GM19397 (cell line): ENCODE measurements at regions not wholly inside any gene's neighbourhood (a gene's known extent, or its start where the extent isn't known, plus 50 kb on each side); places are given as distances from the start of the nearest gene placed in this dataset.
"Not testable (repeated sequence)": the region's sequence is repeated elsewhere in the genome, so short reads cannot be mapped to it uniquely, and the experiment has no call there.

Source experiments
- ATAC-seq: cut with Tn5 transposase; IDR thresholded peaks from one replicate; pipeline ENCODE4 v1.9.1; 2021; ENCODE audit warnings: mild to moderate bottlenecking, moderate library complexity; ENCODE audit not compliant: unreplicated experiment

DNA sequence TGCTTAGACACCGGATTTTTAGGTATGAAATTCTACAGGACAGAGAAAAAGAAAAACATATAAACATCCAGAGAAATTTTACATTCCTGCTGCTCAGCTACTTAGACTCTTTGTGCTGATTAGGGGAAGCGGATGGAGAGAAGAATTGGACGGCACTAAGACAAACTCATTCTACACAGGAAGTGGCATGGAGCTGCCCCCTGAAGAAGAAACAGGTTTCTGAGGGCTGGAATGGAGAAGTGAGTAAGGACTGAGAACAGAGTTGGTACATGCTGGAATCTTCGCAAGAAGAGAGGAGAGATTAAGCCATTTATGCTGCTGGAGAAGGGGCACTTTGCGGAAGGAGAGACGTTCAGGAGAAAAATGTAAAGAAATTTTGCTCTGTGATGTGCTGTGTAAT, 253.0 kb upstream of the ERBB4 start:
- ATAC-seq: no peak

GRCh38 chr2:212786088-212786487, 247.5 kb upstream of the ERBB4 start:
- not testable (repeated sequence) for ATAC-seq

DNA sequence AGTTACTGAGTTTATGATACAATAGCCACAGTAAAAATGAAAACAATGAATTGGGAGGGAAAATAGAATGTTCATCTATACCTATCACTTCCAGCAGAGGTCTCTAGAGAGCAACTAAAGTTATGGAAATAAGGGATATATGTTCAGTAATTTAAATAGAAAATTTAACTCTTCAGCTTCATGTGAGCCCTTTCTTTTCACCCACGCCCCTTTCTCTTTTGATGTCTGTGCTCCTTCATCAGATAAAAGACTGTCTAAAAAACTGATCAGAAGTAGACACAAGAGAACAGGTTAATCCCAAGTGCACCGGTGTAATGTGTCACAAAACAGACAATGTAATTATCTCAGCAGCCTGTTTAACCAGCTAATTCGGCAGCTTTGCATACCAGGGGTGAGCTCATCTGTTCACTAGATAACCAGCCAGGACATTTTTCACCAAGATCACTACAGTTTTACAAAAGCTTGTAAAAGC, 238.5 kb upstream of the ERBB4 start:
- ATAC-seq: peak; percentile 62

- no peak for ATAC-seq
Measured at GRCh38 chr2:212773808-212774339, 235.3 kb upstream of the ERBB4 start.

- no peak for ATAC-seq
Measured at GRCh38 chr2:212770240-212770639, 231.6 kb upstream of the ERBB4 start.

- no peak for ATAC-seq
Measured at GRCh38 chr2:212766921-212767320, 228.3 kb upstream of the ERBB4 start.

- ATAC-seq: no peak
Measured at GRCh38 chr2:212752730-212753351, 214.2 kb upstream of the ERBB4 start.

DNA sequence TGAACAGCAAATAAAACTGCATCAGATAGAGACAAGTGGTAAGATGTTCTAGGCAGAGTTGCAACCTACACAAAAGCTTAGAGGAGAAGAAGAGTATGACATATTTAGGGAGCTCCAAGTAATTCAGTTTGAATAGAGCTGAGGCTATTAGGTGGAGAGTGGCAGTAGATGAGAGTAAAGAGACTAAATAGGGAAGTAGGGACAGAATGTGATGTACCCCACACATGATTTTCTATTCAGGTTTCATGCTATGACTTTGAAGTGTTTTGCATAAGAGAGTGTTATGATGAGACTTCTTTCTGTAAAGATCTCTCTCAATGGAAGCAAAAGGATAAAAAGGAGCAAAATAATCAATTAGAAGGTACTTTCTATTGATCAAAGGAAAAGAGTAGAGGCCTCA, 206.8 kb upstream of the ERBB4 start:
- peak; percentile 83 for ATAC-seq

DNA sequence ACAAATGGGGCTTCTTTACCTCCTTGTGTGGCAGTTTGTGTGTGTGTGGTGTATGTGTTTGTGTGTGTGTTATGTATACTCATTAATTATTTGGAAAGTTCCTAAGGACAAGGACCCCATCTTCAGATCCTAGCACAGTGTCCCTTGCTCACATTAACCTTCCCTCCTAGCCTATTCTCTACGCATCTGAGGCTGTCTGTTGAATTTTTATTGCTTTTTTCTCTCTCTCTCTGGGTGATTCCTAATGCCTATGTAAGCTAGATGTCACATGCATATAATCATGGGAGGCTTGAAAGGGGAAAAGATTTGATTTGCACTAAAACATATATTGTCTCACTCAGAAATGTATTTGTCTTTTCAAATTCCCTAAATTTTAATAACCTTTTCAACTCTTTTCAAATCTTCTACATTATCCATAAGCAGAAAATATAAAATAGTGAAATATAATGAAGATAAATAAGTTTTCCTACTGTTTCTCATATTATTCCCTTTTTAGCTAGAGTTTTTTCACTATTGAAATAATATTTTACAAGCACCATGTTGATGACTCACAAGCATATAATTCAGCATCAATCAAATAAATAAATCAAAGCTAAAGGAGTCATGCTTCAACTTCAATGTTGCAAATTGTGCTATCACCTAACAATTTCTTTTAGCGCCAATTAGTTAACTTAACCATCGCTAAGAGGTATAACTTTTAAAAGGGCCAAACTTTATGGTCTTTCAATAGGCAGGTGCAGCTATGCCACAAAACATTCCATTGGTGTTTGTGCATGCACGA, 199.0 kb upstream of the ERBB4 start:
- no peak for ATAC-seq

DNA sequence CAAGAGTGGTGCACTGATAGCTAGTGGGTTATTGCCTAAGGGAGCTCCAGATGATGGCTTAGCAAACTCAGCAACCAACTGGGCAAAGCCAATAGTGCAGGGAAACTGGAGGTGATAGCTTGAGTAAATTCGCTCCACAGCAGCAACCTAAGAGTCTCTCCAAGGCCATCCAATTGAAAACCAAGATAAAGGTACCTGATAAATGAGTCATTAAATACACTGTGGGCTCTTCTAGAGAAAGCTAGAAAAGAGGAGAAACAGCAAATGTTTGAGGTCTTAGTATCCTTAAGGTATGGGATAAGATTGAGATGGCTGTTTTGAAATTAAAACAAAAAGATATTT, 197.8 kb upstream of the ERBB4 start:
- no peak for ATAC-seq

- no peak for ATAC-seq
Measured at GRCh38 chr2:212733273-212733672, 194.7 kb upstream of the ERBB4 start.

DNA sequence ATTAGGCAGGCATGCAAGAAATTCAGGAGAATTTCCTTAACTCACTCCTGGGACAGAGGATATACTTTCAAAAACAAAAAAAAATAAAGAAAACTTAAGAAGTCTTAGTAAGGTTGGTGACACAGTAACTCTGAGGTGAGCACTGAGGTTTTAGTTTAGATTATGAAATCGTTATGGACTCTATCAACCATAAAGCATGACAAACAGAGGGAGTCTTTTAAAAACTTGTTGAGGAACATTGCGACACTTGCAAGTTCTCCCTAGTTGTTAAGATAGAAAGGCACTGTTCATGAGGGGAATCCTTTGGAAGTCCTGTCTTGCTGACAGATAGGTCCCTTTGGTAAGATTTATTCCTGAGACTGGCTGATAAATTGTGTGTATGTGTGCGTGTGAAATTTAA, 194.3 kb upstream of the ERBB4 start:
- no peak for ATAC-seq

DNA sequence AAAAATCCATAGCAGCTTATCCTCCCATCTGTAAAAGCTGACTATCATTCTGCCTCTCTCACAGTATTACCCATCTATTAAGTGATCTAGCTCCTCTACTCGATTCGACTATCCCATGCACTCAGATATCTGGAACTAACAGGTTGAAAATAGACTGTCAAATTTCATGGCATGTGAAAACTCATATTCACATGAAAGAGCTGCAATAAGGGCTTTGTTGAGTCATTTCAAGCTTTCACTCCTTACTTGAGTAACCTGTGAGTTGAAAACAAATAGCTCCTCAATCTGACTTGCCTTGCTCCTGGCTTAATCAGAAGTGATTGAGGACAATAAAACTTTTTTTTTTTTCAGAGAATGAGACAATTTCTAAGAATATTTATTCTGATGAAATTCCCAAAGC, 192.4 kb upstream of the ERBB4 start:
- ATAC-seq: peak; percentile 63

DNA sequence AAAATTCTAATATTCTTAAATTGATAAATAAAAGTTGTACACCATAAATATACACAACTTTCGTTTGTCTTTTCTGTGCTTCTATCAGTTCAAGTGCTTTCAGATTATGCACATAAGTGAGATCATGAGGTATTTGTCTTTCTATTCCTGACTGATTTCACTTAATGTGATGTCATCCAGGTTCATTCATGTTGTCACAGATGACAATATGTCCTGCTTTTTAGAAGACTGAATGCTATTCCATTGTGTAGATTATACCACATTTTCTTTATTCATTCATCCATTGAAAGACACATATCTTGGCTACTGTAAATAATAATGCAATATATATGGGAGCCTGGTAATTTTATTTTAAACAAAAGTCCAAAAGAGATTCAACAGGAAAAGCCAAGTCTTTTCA, 190.1 kb upstream of the ERBB4 start:
- ATAC-seq: no peak

DNA sequence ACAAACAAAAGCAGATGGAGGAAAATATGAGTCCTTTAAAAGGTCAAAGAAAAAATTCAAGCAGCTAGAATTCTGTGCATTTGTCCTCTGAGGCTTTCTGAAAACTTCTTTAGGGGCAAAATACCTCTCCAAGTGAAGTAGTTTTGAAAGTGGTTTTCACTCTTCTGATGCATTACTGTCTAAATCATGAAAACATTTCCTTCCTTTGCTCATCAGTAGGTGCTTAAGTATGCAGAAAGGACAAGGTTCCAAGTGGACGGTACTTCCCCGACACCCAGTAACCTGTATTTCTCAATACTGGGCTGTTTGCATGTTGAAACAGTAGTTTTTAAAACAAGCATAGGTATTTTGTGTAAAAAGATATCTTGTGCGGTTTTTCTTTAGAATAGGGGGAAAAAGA, 189.1 kb upstream of the ERBB4 start:
- no peak for ATAC-seq

DNA sequence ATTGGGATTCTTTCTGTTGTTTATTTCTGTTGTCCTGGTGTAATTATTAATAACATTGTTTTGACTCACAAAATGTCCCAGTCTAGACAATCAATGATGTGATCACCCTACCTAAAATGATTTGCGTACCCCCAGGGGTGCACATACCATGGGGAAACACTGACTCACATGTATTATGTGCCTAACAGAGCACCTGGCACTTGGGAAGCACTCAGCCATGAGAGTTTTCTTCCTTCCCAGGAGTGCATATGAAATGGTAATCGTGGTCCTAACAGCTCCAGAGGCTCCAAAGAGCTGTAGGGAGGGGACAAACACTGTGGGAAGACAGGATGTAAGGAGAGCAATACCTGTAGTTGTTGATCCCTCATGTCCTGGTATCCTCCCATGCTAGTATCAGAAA, 187.8 kb upstream of the ERBB4 start:
- ATAC-seq: peak; percentile 33

- no peak for ATAC-seq
Measured at GRCh38 chr2:212725180-212725579, 186.6 kb upstream of the ERBB4 start.

DNA sequence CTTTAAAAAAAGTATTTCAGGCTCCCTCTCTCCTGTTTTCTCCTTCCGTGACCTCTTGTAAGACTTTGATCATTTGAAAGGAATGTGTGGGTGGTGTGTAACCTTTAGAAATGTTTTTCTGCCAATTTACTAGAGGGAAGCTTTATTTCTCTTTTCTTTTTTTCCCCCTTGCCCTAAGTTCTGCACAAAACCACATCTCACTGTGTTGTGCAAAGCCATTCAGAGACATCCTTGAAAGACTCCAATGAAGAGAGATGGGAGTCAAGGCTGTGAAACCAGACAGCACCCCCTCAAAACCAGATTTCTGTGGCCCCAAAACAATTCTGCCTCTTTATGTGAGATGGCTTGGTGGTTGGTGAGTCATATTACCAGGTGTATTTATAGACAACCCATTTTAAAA, 184.6 kb upstream of the ERBB4 start:
- no peak for ATAC-seq

GRCh38 chr2:212722046-212722445, 183.4 kb upstream of the ERBB4 start:
- no peak for ATAC-seq

- ATAC-seq: no peak
Measured at GRCh38 chr2:212721026-212721451, 182.4 kb upstream of the ERBB4 start.

DNA sequence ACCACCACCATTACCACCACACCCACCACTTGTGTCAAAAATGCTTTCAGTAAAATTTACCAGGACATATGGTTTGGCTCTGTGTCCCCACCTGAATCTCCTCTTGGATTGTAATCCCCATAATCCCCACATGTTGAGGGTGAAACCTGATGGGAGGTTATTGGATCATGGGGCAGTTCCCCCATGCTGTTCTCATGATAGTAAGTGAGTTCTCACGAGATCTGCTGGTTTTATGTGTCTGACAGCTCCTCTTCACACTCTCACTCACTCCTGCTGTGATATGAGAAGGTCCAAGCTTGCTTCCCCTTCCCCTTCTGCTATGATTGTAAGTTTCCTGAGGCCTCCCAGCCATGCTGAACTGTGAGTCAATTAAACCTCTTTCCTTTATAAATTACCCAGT, 176.8 kb upstream of the ERBB4 start:
- ATAC-seq: not testable (repeated sequence)

GRCh38 chr2:212713681-212714080, 175.1 kb upstream of the ERBB4 start:
- ATAC-seq: no peak
